Upper lobe of left lung (tissue), 6 donors: ENCODE measurements at regions not wholly inside any gene's neighbourhood (a gene's known extent, or its start where the extent isn't known, plus 50 kb on each side); places are given as distances from the start of the nearest gene placed in this dataset.
A peak's percentile ranks its signal among the peaks of the same experiment; 100 is the strongest.

Experiments
- ATAC-seq, 2 donors: fragments of 200-7000 bp; cut with Tn5 transposase; one replicate each; pipeline ENCODE4 v1.9.1; 2022; ENCODE audit warnings: mild to moderate bottlenecking in 2 of 2, moderate library complexity in 2 of 2; ENCODE audit not compliant: low FRiP score in 2 of 2
- DNase-seq, 2 donors: peaks; one replicate each; pipeline ENCODE4 v3.0.0-alpha.2; 2019 to 2020
- H3K27ac ChIP-seq, 4 donors: fragments of 200-600 bp; sonication (generic); one replicate each; pipeline ENCODE4 v1.5.1; 2016 to 2019
- H3K27me3 ChIP-seq, 4 donors: fragments of 200-600 bp; sonication (generic); one replicate each; pipeline ENCODE4 v1.5.1; 2017 to 2019
- H3K36me3 ChIP-seq, 4 donors: fragments of 200-600 bp; sonication (generic); one replicate each; pipeline ENCODE4 v1.5.1; 2016 to 2019
- H3K4me1 ChIP-seq, 4 donors: fragments of 200-600 bp; sonication (generic); one replicate each; pipeline ENCODE4 v1.5.1; 2018 to 2019
- H3K4me3 ChIP-seq, 4 donors: fragments of 200-600 bp; sonication (generic); one replicate each; pipeline ENCODE4 v1.5.1; 2017 to 2019; ENCODE audit warnings: mild to moderate bottlenecking in 2 of 4, moderate library complexity in 1 of 4
- H3K9me3 ChIP-seq, 4 donors: fragments of 200-600 bp; sonication (generic); one replicate each; pipeline ENCODE4 v1.5.1; 2018 to 2019
- EP300 ChIP-seq, 4 donors: sonication (generic); formaldehyde crosslinking; IDR thresholded peaks; one replicate each; pipeline ENCODE4 v1.5.1; 2017; ENCODE audit warnings: antibody characterized with exemption in 4 of 4, control low read depth in 2 of 4
- POLR2A ChIP-seq, 4 donors: fragments of 450-650 bp; IDR thresholded peaks; one replicate each; pipeline ENCODE4 v1.5.1; 2016 to 2017; ENCODE audit warnings: antibody characterized with exemption in 4 of 4, mild to moderate bottlenecking in 2 of 4
- POLR2AphosphoS5 ChIP-seq, 2 donors: sonication (generic); formaldehyde crosslinking; IDR thresholded peaks; one replicate each; pipeline ENCODE4 v1.5.1; 2017; ENCODE audit warnings: antibody characterized with exemption in 2 of 2
- WGBS, 2 donors: methylation state at CpG; one replicate each; pipeline ENCODE4 v1.1.5; 2017 to 2018; 5-methylcytosine and 5-hydroxymethylcytosine counted together
- TF ChIP-seq, protein P1 (sequence below), 6 experiments: fragments of 450-650 bp in 4 of 6; fragments of 200-600 bp in 2 of 6; sonication (generic) in 2 of 6; IDR thresholded peaks; one replicate each; pipeline ENCODE4 v1.5.1; 2016 to 2019; ENCODE audit warnings: antibody characterized with exemption in 6 of 6
- donor health status: DM: no; HTN: no; CAD: no; lungs with moderate emphysema.
- donor health status: DM: no; HTN: yes; CAD: no; lungs with severe emphysema.

DNA sequence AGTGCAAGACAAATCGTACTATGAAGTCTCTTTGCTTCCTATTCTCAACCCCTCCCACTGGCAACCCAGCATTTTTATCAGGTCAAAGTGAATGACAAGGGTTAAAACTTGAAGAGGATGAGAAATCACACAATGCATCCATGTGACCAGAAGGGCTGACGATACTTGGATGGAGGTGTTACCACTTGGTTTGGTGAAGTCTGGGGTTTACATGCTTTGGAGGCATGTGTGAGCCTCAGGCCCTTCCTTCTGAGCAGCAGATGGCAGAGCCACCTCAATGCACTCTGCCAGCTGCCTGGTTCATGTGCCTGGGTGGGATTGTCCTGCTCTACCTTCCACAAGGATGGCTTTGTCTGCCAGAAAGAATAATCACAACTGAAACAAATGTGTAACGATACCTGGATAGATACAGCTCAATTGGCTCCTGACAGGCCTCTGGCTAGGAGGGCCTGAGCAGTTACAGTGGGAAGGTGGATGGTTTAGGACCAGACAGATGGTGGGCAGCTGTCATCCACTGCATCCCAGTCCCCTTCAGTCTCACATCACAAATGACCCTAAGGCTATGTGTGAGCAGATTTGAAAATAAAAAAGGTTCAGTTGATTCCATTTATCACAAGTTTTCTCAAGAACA, 51.5 kb upstream of the CNIH3 start:
- no peak overlapping the region for H3K27ac ChIP-seq
- H3K4me3 ChIP-seq = no peak overlapping the region
- no peak for TF ChIP-seq POLR2A (IDR thresholded peaks at IDR 0.05)
- no peak for TF ChIP-seq POLR2AphosphoS5 (IDR thresholded peaks at IDR 0.05)
- TF ChIP-seq, protein P1, sequence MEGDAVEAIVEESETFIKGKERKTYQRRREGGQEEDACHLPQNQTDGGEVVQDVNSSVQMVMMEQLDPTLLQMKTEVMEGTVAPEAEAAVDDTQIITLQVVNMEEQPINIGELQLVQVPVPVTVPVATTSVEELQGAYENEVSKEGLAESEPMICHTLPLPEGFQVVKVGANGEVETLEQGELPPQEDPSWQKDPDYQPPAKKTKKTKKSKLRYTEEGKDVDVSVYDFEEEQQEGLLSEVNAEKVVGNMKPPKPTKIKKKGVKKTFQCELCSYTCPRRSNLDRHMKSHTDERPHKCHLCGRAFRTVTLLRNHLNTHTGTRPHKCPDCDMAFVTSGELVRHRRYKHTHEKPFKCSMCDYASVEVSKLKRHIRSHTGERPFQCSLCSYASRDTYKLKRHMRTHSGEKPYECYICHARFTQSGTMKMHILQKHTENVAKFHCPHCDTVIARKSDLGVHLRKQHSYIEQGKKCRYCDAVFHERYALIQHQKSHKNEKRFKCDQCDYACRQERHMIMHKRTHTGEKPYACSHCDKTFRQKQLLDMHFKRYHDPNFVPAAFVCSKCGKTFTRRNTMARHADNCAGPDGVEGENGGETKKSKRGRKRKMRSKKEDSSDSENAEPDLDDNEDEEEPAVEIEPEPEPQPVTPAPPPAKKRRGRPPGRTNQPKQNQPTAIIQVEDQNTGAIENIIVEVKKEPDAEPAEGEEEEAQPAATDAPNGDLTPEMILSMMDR (IDR thresholded peaks at IDR 0.05) = no peak
- no peak for TF ChIP-seq EP300 (IDR thresholded peaks at IDR 0.05)
- WGBS, 2 donors = 72 to 86% methylated on average over 3 of the region's 3 CpGs
- DNase-seq = no peak
- H3K27me3 ChIP-seq = no peaks in the 10 kb centered on the region
- no peak for ATAC-seq
- no peaks in the 10 kb centered on the region for H3K4me1 ChIP-seq
- H3K9me3 ChIP-seq = no peaks in the 10 kb centered on the region
- no peaks in the 10 kb centered on the region for H3K36me3 ChIP-seq

DNA sequence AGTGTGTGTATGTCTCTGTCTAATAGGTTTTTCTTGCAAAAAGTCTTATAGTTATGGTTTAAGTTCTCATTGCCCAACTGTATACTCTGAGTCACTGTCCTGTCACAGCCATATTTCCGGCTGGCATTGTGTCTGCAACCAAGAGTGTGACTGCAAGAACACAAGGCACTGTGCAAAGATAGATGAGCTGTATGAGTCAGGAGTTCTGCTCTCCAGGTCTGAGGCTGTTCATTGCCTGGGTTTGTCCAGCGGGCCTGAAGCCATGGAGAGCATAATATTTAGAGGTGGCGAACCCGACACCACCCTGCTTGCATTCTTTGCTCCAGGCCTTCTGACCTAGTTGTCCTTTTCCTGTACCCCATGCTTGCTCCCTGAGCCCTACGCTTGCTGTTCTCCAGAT, 50.9 kb upstream of the CNIH3 start:
- Histone ChIP-seq H3K4me1 (no peaks in the 10 kb centered on the region), H3K4me3 (no peak overlapping the region), H3K27me3 (no peaks in the 10 kb centered on the region), H3K36me3 (no peaks in the 10 kb centered on the region), H3K27ac (peak overlapping the region in 2 of 4 donors; percentile 5 to 6), H3K9me3 (no peaks in the 10 kb centered on the region)
- WGBS, 2 donors = 75 to 84% methylated on average over 5 of the region's 5 CpGs
- DNase-seq = peak in 1 of 2 donors; percentile 49
- peak; percentile 24 to 70 for ATAC-seq
- TF ChIP-seq, protein P1 (IDR thresholded peaks at IDR 0.05) = no peak
- TF ChIP-seq EP300 (IDR thresholded peaks at IDR 0.05) = no peak
- TF ChIP-seq POLR2AphosphoS5 (IDR thresholded peaks at IDR 0.05) = no peak
- TF ChIP-seq POLR2A (IDR thresholded peaks at IDR 0.05) = no peak

DNA sequence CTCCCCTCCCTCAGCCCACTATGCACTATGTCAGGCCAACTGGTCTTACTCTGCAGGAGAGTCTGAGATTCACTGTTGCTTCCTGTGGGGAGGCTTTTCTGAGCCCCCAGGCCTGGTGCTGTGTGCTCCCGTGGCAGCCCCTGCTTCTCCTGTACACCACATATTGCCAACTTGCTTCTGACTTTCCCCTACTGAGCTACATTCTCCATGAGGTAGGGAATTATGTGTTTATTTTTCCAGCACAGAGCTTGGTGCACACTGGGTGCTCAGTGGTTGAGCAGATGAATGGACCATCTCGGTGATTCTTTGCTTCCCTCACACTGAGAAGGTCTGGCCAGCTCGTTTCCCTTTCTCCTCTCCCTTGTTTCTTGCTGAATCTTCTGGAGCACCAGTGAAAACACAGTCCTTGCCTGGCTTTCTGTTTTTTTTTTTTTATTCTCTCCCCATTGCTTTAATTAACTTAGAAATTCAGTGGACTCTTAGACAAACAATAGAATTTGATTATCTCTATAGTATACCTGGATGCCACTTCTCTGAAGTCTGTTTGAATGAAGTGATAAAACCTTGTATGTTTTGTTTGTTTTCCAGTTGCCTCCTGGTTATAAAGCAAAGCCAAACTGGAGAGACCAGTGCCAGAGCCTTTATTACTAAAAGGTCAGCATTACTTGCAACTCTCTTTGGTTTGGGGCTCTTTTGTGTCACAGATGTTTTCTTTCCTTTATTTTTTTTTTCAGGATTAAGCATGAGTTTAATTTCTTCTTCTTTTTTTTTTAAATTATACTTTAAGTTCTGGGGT, 50.3 kb upstream of the CNIH3 start:
- no peak for DNase-seq
- WGBS, 2 donors = 70 to 76% methylated on average over 3 of the region's 3 CpGs
- H3K27ac ChIP-seq = peak overlapping the region in 2 of 4 donors; percentile 5 to 6
- no peaks in the 10 kb centered on the region for H3K9me3 ChIP-seq
- H3K4me1 ChIP-seq = no peaks in the 10 kb centered on the region
- no peak overlapping the region for H3K4me3 ChIP-seq
- no peak for TF ChIP-seq EP300 (IDR thresholded peaks at IDR 0.05)
- TF ChIP-seq, protein P1 (IDR thresholded peaks at IDR 0.05) = no peak
- no peak for TF ChIP-seq POLR2AphosphoS5 (IDR thresholded peaks at IDR 0.05)
- no peak for TF ChIP-seq POLR2A (IDR thresholded peaks at IDR 0.05)
- H3K36me3 ChIP-seq = no peaks in the 10 kb centered on the region
- H3K27me3 ChIP-seq = no peaks in the 10 kb centered on the region
- ATAC-seq = no peak
